GM12874 (cell line): ENCODE measurements at regions not wholly inside any gene's neighbourhood (a gene's known extent, or its start where the extent isn't known, plus 50 kb on each side); places are given as distances from the start of the nearest gene placed in this dataset.

Experiments used
- CTCF ChIP-seq: IDR thresholded peaks from 2 replicates; pipeline ENCODE4 v1.5.1; 2011; ENCODE audit warnings: low read depth, mild to moderate bottlenecking, control low read depth, low read length, moderate library complexity; ENCODE audit not compliant: insufficient read depth

GRCh38 chr7:27382307-27382706 is 139.7 kb downstream of the EVX1 start:
- no peak for TF ChIP-seq CTCF

DNA sequence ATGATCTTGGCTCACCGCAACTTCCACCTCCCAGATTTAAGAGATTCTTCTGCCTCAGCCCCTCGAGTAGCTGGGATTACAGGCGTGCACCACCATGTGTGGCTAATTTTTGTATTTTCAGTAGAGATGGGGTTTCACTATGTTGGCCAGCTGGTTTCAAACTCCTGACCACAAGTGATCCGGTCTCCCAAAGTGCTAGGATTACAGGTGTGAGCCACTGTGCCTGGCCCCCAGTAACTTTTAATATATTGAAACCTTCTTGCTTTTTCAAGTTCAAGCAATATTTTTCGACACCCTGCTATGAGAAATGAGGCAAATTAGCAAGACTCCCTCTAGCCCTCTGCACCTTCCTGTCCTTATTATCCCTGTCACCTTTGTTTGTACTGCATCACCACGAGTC is 144.0 kb downstream of the EVX1 start:
- TF ChIP-seq CTCF: no peak

GRCh38 chr7:27387864-27388263 is 145.3 kb downstream of the EVX1 start:
- TF ChIP-seq CTCF: no peak

DNA sequence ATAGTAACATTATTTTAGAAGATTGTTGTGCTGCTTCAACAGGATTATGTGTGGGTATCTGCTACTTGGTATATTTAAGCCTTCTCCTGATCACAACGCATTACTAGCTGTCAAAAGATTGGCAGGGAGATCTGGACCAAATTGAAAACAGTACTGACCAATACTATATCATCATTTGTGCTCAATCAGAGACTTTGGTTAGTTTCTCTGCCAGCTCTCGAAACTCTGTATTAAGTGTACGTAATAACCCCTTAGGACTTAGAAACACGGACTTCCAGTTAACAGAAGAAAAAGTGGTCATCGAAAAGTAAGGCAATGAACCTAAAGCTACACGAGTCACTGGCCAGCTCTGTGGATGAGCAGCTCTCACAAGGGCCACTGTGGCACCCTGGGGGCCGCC is 146.0 kb downstream of the EVX1 start:
- no peak for TF ChIP-seq CTCF

- TF ChIP-seq CTCF: no peak
These were observed 146.9 kb downstream of the EVX1 start for GRCh38 chr7:27389496-27389895.

- TF ChIP-seq CTCF: no peak
These were observed 149.9 kb downstream of the EVX1 start for GRCh38 chr7:27392477-27392876.

DNA sequence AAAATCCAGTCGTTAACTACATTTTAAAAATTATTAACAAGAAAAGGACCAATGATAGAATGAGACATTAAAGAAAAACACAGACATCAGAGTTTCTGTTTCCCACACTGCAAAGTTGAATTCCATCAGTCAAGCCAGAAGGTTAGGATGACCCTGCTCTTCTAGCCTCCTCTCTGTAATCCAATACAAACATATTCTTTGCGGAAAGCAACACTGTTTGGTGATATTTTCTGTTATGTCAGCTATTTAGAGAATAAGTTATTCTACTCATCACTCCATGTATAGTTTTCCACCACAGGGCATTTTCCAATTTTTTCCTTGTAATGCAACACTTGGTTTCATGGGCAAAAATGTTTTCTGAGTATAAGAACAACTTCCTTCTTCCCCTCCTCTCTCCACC is 152.3 kb downstream of the EVX1 start:
- TF ChIP-seq CTCF: no peak

- no peak for TF ChIP-seq CTCF
These were observed 153.0 kb downstream of the EVX1 start for GRCh38 chr7:27395626-27396025.
